ENCODE measurements at regions not wholly inside any gene's neighbourhood (a gene's known extent, or its start where the extent isn't known, plus 50 kb on each side); places are given as distances from the start of the nearest gene placed in this dataset.

GRCh38 chr3:80492162-80492561, 724.4 kb upstream of the ROBO1 start:
- no peak for TF ChIP-seq CTCF (conservative IDR thresholded peaks at IDR 0.05; ENCODE audit: low read length)
- no peak for TF ChIP-seq EZH2phosphoT487 (IDR thresholded peaks at IDR 0.05; ENCODE audit: borderline replicate concordance, low read depth, low read length)
